Fibroblast of skin of right biceps (primary cell): ENCODE measurements at regions not wholly inside any gene's neighbourhood (a gene's known extent, or its start where the extent isn't known, plus 50 kb on each side); places are given as distances from the start of the nearest gene placed in this dataset.

Source experiments
- DNase-seq: peaks from one replicate; pipeline ENCODE4 v3.0.0-alpha.2; 2013

DNA sequence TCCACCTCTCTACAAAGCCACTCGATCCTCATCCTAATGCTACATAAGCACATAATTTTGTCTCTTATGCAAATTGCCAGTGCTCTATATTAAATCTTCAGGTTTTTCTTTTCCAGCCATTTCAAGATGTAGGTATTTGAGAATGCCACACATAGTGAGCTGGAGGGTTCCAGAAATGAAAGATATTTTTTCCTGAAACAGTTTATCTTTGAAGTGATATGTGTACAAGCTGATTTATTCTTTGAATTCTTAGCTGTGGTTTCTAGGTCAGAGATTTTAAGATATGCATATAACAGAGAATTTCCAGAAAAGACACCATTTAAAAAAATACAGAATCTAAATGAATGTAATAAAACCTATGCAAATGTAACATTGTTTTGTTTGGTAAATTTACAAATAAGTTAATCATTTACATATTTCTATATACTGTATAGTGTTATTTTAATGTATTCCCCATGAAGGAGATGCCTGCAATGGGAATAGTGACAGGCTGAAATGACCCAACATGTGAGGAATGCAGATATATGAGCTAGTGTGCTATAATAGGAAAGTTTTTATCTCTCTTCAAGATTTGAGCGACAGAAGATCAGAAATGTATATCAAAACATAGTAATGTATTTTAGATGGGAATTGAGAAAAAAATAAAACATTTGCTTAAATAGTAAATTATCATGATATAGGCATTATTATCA is 570.2 kb downstream of the SLITRK1 start:
- peak; percentile 61 for DNase-seq

DNA sequence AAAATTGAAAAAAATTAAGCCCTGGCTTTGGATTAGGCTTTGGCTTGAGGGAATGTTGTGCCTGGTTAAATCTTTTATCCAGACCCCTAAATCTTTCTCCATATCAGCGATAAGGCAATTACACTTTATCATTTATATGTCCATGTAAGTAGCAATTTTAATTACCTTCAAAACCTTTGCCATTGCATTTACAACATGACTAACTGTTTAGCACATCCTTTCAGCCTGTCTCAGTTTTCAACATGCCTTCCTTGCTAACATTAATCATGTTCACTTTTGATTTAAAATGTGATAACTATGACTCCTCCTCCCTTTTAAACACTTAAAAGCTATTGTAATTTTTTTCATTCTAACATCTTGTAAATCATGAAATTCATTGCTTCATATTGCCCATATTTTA is 583.7 kb downstream of the SLITRK1 start:
- DNase-seq: peak; percentile 42

DNA sequence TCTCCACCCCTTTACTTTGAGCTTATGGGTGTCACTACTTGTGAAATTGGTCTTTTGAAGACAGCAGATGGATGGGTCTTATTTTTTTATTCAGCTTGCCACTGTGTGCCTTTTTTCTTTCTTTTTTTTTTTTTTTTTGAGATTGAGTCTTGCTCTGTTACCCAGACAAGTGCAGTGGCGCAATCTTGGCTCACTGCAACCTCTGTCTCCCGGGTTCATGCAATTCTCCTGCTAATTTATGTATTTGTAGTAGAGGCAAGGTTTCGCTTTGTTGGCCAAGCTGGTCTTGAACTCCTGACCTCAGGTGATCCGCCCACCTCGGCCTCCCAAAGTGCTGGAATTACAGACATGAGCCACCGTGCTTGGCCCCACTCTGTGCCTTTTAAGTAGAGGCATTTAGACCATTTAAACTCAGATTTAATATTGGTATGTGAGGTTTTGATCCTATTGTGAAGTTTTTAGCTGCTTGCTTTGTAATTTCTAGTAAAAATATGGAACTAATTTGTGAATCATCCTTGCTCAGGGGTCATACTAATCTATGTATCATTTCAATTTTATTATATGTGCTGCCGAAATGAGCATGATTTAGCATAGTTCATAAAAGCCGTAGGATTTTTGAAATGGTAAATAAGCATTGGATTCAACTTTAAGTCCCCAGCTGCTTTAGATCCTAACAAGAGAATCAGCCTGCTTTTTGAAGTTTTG is 584.5 kb downstream of the SLITRK1 start:
- peak; percentile 50 for DNase-seq

DNA sequence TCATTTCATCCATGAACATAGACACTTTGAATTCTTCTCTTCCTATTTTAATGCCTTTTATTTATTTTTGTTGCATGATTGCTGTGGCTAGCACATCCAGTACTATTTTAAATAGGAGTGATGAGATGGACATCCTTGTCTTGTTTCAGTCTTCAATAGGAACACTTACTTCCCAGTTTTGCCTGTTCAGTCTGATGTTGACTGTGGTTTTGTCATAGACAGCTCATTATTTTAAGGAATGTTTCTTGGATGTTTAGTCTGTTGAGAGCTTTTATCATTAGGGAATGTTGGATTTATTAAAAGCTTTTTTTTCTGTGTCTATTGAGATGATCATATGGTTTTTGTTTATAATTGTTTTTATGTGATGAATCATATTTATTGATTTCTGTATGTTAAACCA is 586.6 kb downstream of the SLITRK1 start:
- peak; percentile 37 for DNase-seq

DNA sequence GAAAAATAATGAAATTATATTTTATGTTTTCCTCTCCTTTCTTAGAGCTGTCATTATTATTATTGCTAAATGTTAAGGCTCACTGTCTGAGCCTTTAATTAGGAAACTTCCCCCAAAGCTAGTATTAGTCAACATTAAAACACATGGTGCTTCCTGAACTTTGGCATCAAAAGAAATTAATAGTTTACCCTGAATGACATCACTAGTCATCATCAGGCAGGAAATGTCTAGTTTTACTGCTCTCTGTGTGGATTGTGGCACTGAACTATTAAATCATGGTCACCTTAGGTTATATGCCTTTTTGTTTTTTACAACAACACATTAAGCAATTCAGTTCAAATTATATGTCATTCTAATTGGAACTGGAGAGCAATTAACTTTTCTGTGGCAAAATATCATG is 595.5 kb downstream of the SLITRK1 start:
- peak; percentile 20 for DNase-seq

DNA sequence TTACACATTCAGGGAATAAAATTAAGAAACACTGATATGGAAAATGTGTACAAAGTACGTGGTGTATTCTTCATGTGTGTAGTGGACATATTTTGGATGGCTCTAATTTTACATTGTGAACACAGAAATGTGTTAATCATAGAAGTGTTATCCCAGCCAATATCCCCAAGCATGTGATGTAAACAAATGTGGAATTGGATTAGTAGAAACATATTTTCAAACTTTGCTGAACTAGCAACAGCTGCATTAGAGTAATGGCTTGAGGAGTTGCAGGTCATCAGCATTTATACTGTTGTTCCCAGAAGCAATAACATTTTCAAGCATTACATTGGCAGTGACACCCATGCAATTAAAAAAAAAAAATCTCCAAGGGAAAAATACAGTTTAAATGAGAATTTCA is 600.6 kb downstream of the SLITRK1 start:
- DNase-seq: no peak

DNA sequence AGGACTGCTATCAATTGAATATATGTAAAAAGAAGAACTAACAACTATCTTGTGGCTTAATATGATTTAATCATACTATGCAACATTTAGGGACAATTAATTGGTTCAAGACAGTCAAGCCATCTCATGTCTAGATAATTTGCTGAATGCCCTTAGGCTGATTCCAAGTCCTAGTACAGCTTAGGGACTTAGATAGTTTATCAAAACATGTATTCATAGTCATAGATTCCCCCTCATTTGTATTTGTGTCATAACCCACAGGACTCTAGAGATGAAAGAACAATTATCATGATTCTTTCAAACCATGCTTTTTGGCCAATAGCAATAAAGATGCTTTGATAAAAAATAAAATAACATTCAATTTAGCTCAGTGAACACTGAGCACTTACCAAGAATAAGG is 607.6 kb downstream of the SLITRK1 start:
- no peak for DNase-seq

DNA sequence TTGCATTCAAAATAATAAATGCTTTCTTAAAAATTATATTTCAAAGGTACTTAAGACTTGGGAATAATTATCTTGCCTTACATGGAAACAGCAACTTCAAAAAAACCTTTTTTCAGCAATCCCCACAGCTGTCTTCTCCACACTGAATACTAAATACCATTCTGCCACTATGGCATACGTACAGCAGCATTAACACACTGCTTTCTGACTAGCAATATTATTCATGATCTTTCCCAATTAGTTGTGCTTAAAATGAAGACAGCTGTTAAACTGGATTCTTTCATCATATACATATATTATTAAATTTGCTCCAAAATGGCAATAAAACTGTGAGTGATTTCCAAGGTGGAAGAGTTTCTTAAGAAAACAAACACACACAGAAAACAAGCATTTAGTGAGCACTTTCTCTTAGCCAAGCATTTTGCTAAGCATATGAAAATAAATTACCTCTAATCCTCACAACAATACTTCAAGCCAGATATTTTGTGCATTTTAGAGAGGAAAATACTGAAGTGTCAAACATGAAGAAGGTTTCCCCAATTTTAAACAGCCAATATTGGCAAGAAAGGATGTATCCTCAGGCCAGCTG is 609.5 kb downstream of the SLITRK1 start:
- DNase-seq: no peak

DNA sequence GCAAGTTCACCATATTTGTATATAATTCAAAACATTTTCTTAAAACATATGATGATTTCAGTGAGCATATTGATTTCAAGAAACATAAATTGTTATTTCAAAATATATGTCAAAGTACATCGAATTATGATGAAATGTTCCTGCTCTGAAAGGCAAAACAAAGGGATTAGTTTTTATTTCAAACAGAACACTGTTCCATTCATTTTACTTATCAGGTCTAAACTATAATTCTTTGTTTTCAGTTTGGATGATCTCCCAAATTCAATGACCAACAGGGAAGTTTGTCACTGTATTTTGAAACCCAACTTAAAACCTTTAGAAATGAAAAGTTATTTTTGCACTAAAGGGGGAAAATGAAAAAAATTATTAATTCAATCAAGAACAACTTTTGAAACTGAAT is 610.2 kb downstream of the SLITRK1 start:
- DNase-seq: no peak

DNA sequence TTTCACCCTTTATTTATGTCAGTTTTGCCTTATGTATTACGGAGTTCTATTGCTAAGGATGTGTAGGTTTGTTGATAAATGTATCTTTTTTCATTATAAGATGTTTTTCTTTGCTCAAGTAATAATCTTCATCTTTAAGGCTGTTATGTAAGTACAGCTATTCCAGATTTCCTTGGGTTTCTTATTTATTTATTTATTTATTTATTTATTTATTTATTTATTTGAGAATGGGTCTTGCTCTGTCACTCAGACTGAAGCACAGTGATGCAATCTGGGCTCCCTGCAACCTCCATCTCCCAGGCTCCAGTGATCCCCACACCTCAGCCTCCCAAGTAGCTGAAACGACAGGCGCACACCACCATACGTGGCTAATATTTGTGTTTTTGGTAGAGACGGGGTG is 617.0 kb downstream of the SLITRK1 start:
- no peak for DNase-seq

DNA sequence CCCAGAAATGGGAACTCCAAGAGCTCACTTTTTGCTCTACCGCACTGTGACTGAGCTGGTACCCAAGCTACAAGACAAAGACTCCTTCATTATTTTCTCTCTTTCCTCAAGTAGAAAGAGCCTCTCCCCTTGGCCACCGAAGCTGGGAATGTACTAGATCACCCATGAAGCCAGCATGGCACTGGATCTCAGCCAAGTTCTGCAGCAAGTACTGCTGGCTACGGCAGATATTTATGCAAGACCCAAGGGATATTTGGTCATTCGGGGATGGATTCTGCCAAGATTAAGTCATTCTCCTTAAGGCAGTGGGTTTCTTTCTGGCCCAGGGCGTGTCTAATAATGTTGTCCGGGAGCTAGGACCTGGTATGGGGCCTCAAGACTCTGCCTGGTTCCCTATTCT is 633.5 kb downstream of the SLITRK1 start:
- DNase-seq: no peak

DNA sequence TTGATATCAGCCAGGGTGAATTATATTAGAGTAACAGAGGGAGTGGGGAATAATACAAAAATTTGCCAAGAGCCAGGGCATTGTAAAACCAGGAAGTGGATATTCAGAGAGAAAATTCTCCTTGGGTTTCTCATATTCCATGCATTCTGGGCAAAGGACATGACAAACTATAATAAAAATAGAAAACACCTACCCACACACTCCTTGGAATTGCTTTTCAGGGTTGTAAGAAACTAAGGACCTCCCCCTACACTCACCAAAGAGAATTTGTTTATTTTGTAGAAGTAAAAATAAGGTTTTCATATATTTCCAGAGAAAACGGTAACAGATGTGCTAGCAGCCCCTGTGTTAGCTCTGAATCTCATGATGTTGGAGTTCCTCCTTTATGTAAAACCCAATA is 649.6 kb downstream of the SLITRK1 start:
- peak; percentile 20 for DNase-seq

DNA sequence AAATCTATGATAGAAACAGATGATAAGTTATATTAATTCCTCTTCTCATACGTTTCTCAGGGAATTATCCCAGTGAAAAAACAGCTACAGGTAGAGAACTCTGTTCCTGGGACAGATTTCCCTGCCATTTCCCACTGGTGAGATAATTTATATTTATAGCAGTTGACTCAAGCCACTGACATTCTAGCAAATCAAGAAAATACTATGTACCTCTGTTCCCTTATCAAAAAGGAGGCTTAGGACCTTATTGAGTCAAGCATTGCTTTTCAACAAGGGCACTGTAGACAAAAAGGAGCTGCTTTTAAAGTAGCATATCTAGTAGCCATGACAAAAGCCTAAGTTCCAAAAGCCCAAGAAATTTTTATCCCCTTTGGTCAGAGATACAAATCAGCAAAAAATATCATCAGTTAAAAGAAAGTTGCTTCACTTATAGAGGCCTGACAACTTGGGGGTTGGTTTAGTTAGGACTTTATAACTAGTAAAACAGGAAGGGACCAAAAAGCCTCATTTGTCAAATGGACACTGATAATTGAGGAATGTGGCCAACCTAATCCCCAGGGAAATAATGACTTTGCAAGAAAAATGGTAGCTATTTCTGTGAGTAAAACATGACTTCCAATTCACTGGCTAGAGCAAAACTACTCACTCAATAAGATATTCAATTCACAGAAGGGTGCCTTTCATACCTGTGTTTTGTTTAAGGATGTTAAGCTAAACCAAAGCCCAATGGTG is 652.5 kb downstream of the SLITRK1 start:
- DNase-seq: peak; percentile 81

DNA sequence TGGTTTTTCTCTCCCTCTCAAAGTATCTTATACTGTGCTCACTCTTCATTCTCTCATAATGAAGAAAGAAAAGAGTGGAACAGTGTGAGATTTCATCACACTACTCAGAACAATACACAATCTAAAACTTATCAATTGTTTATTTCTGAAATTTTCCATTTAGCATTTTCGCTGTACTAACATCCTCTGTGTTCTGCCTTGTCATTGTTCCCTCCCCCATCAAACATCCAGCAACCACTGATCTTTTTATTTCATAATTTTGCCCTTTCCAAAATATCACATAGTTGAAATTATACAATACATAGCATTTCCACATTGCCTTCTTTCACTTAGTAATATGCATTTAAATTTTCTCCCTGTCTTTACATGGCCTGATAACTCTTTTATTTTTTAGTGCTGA is 658.7 kb downstream of the SLITRK1 start:
- DNase-seq: no peak

DNA sequence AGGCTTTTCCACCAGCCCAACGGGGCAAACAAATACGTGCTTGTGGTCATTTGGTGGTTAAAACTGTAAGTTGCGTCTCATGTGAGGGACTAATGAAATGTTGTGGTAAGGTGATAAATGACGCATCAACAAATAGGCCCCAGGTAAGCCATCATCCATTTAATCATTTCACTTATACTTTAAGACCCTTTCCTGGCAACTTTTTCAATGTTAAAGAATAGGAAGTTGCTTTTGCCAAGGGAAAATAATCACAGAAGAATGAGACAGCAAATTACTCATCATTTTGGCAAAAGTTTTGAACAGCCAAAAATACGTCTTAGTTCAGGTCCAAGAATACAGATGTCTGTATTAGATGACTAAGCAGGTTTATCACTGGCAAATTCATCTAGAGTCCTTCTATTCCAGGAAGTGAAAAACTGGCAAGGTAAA is 660.4 kb downstream of the SLITRK1 start:
- DNase-seq: peak; percentile 90

DNA sequence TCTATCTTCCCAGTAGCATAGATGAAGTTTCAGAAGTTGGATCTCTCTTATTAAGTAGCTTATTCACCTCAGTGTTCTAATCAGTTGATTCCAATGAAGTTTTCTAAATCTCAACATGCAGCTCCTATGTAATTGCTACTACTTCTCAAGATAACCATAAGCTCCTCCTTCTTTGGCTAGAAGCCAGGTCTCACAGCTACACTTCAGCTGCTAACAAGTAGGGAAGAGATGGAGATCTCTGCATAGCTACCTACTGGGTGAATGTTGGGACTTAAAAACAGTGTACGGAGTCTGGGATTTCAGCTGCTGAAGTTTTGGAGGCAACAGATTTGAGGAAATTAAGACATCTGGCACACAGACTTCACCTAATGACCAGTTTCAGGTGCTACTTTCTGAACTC is 661.0 kb downstream of the SLITRK1 start:
- peak; percentile 43 for DNase-seq

DNA sequence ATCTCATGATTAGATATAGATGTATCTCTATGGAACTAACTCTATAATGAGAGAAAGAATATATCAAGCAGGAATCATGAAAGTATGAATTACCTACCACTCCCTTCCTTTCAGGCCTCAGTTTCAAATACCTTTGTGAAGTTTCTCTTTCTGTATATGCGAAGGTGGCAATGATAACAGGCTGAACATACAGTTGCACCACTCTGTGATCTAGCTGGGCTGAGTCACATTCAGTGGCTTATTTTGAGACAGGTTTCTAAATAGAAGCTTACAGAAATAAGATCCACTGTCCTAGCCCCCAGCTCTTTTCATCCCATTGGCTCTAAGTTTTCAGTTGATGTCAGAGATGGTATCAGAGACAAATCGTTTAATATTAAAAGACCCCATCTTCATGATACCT is 662.0 kb downstream of the SLITRK1 start:
- no peak for DNase-seq

DNA sequence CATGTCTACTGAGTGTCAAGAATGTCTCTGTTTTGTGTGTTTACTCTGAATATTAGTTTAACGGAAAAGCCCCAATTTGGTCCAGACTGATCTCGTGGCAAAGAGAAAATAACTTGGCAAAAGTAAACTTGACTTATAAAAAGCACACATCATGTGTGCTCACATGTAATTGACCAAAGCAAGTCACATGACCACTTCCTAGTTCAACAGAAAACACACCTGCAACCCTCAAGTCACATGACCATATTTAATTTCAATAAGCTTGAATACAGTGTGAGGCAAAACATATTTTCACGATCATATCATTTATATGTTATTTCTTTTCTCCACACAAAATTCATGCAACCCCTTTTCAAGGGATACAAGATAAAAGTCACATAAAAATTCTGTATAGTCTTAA is 662.4 kb downstream of the SLITRK1 start:
- DNase-seq: no peak

DNA sequence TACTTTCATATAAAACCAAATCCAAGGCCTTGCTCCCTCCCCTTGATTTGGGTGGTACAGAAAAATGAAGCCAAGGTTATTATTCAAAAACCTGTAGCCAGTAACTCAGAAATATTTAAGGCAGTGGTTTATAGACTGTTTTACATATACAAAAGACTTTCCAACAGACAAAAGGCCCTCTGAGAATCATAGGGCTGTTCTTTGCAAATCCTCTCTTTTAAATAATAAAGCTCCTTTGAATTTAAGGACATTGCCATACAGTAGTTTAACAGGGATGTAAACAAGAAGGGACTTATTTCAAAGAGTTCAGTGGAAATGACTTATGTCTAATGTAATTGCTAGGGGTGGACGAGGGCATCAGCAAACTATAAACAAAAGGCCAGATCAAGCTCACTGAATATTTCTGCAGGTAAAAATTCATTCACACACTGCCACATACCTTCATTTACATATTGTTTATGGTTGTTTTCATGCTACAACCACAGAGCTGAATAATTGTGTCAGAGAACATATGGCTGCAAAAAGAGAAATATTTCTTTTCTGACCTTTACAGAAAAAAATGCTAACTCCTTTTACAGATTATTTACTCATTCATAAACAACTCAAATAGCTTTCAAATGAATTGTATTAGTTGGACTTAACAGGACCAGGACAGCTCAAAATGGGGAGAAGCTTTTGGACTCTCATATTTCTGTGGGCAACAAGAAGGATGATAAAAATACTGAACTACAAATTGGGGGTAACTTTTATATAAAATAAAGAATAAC is 665.6 kb downstream of the SLITRK1 start:
- peak; percentile 42 for DNase-seq

DNA sequence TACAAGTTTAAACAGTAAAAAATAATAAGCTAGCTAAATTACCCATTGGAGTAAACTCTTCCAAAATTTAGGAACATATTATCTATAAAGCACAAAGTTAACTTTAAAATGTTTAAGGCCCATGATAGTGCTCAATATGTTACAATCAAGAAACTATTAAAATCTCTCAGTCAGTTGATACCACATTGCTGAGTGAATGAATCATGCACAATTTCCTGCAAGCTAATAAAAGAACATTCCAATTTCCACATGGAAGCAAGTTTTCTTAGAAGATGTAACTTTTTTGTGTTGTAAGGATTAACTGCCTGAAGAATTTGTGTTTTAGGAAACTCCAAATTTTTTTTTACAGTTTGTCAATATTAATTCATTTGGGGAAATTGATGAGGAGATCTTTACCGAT is 666.6 kb downstream of the SLITRK1 start:
- peak; percentile 84 for DNase-seq

DNA sequence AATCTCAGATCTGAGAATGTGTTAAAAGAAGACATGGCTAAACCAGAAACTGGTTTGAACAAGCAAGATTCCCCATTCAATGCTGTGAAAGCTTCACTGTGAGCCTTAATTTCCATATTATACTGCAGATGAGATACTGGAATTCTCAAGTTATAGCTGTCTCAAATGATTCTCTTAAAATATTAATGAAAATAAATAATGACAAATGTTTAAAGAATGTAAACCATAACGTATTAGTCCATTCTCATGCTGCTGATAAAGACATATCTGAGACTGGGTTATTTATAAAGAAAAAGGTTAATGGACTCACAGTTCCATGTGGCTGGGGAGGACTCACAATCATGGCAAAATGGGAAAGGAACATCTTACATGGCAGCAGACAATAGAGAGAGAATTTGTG is 667.8 kb downstream of the SLITRK1 start:
- peak; percentile 16 for DNase-seq

DNA sequence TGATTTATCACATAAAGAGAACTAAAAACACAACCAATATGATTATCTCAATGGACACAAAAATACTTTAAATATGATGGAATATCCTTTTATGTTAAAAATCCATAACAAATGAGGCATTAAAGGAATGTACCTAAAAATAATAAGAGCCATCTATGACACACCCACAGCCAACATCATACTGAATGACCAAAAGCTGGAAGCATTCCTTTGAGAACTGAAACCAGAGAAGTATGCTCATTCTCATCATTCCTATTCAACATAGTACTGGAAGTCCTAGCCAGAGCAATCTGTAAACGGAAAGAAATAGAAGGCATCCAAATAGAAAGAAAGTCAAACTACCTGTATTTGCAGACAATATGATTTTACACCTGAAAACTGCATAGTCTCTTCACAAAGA is 671.0 kb downstream of the SLITRK1 start:
- peak; percentile 80 for DNase-seq

DNA sequence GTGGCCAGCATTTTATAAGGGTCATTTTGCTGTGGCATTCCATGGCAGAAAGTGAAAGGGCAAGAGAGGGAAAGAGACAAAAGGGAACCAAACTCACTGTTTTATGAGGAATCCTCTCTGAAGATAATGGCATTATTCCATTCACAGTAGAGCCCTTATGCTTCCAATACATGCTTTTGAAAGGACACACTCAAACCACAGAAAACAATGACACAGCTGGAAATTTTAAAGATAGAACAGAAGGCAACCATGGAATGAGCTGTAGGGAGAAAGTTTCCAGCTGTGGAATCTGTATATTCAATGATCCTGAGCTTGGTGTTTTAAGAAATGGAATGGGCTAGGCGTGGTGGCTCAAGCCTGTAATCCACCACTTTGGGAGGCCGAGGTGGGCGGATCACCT is 677.4 kb downstream of the SLITRK1 start:
- no peak for DNase-seq
